Glutamatergic neuron (in vitro differentiated cells): ENCODE measurements at regions not wholly inside any gene's neighbourhood (a gene's known extent, or its start where the extent isn't known, plus 50 kb on each side); places are given as distances from the start of the nearest gene placed in this dataset.

ENCODE experiments used
- DNase-seq: peaks from one replicate; pipeline ENCODE4 v3.0.0; 2022
- H3K27ac Mint-ChIP-seq: one replicate; pipeline ENCODE4 v1.8.0; 2020; ENCODE audit warnings: mild to moderate bottlenecking, mixed read lengths, inconsistent platforms; ENCODE audit not compliant: unreplicated experiment
- H3K27me3 Mint-ChIP-seq: one replicate; pipeline ENCODE4 v1.8.0; 2020; ENCODE audit warnings: mild to moderate bottlenecking, moderate library complexity, mixed read lengths, inconsistent platforms; ENCODE audit not compliant: unreplicated experiment
- H3K36me3 Mint-ChIP-seq: one replicate; pipeline ENCODE4 v1.8.0; 2020; ENCODE audit warnings: mild to moderate bottlenecking, mixed read lengths, inconsistent platforms; ENCODE audit not compliant: unreplicated experiment
- H3K4me1 Mint-ChIP-seq: one replicate; pipeline ENCODE4 v1.8.0; 2020; ENCODE audit warnings: mild to moderate bottlenecking, low read depth, mixed read lengths, inconsistent platforms; ENCODE audit not compliant: unreplicated experiment
- H3K4me3 Mint-ChIP-seq: one replicate; pipeline ENCODE4 v1.8.0; 2020; ENCODE audit warnings: mild to moderate bottlenecking, mixed read lengths, inconsistent platforms; ENCODE audit not compliant: unreplicated experiment
- H3K9me3 Mint-ChIP-seq: one replicate; pipeline ENCODE4 v1.8.0; 2020; ENCODE audit warnings: mild to moderate bottlenecking, moderate library complexity, mixed read lengths, inconsistent platforms; ENCODE audit not compliant: unreplicated experiment
- CTCF ChIP-seq: fragments of 200-600 bp; sonication (generic); IDR thresholded peaks from one replicate; pipeline ENCODE4 v1.5.0; 2021; ENCODE audit not compliant: partially characterized antibody, unreplicated experiment

DNA sequence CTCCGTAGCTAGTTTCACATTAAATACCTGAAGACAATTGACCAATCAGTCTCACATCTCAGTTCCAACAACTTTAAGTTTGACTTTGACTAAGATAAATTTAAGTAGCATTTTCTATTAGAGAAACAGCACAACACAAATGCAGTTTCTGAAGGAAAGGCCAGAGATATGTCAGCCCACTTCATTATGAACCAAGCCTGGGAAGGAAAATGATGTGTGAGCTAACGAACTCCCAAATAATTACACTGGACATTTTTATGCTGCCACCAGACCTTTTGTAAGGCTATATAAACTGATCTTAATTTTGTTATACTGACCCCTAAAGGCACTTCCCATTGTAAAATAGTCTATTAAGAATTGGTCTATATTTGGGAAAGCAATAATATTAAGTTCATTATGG lies 57.9 kb upstream of the DACH1 start:
- TF ChIP-seq CTCF, result no peak
- Mint-ChIP-seq H3K9me3 (no peaks in the 10 kb centered on the region), H3K36me3 (no peaks in the 10 kb centered on the region), H3K4me3 (no peak overlapping the region), H3K4me1 (no peaks in the 10 kb centered on the region), H3K27me3 (no peaks in the 10 kb centered on the region), H3K27ac (no peak overlapping the region)
- no peak for DNase-seq

DNA sequence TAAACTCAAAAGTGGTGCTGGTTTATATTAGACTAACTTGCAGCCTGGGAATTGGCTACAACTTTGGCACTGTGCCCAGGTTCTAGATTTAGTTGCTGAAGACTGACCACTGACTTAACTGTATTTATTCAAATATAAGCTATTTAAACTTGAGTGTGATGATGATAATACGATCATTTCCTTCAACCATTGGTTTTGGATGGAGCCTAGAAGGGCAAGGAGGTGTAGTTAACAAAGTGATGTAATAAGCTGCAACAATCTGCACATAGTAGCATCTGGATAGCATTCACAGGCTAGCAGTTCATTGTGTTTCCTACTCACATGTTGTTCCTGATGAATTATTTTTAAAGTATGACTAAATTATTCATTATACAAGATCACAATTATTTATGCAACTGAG lies 55.2 kb upstream of the DACH1 start:
- Mint-ChIP-seq H3K4me3 (no peak overlapping the region), H3K36me3 (no peaks in the 10 kb centered on the region), H3K27me3 (no peaks in the 10 kb centered on the region), H3K27ac (no peak overlapping the region), H3K9me3 (no peaks in the 10 kb centered on the region), H3K4me1 (no peaks in the 10 kb centered on the region)
- no peak for TF ChIP-seq CTCF
- DNase-seq, result no peak
